IPS DF 4.7 (cell line): ENCODE measurements at regions not wholly inside any gene's neighbourhood (a gene's known extent, or its start where the extent isn't known, plus 50 kb on each side); places are given as distances from the start of the nearest gene placed in this dataset.
"Not testable (repeated sequence)": the region's sequence is repeated elsewhere in the genome, so short reads cannot be mapped to it uniquely, and the experiment has no call there.

ENCODE experiments used
- DNase-seq: peaks from one replicate; pipeline ENCODE4 v3.0.0-alpha.2; 2013; ENCODE audit warnings: low spot score; ENCODE audit errors: extremely low read depth

- no peak for DNase-seq
Measured at GRCh38 chr5:82901281-82901888, 175.8 kb downstream of the TMEM167A start.

GRCh38 chr5:82894716-82895115, 182.5 kb downstream of the TMEM167A start:
- DNase-seq = no peak

GRCh38 chr5:82889088-82889487, 188.1 kb downstream of the TMEM167A start:
- no peak for DNase-seq

GRCh38 chr5:82886911-82887310, 190.3 kb downstream of the TMEM167A start:
- no peak for DNase-seq

- no peak for DNase-seq
Measured at GRCh38 chr5:82885627-82886389, 191.4 kb downstream of the TMEM167A start.

- DNase-seq = no peak
Measured at GRCh38 chr5:82884821-82885471, 192.2 kb downstream of the TMEM167A start.

- no peak for DNase-seq
Measured at GRCh38 chr5:82882316-82882715, 194.9 kb downstream of the TMEM167A start.

- no peak for DNase-seq
Measured at GRCh38 chr5:82881571-82882174, 195.5 kb downstream of the TMEM167A start.

- DNase-seq = no peak
Measured at GRCh38 chr5:82879089-82879488, 198.1 kb downstream of the TMEM167A start.

- DNase-seq = no peak
Measured at GRCh38 chr5:82873452-82873851, 203.7 kb downstream of the TMEM167A start.

- not testable (repeated sequence) for DNase-seq
Measured at GRCh38 chr5:82872321-82873288, 204.6 kb downstream of the TMEM167A start.

- DNase-seq = no peak
Measured at GRCh38 chr5:82865625-82866024, 211.6 kb downstream of the TMEM167A start.

- DNase-seq = no peak
Measured at GRCh38 chr5:82863266-82863665, 213.9 kb downstream of the TMEM167A start.

- DNase-seq = no peak
Measured at GRCh38 chr5:82862711-82863110, 214.5 kb downstream of the TMEM167A start.

GRCh38 chr5:82862261-82862660, 214.9 kb downstream of the TMEM167A start:
- no peak for DNase-seq

- DNase-seq = no peak
Measured at GRCh38 chr5:82861701-82862100, 215.5 kb downstream of the TMEM167A start.

- no peak for DNase-seq
Measured at GRCh38 chr5:82859451-82860140, 217.6 kb downstream of the TMEM167A start.

- DNase-seq = no peak
Measured at GRCh38 chr5:82858151-82859025, 218.8 kb downstream of the TMEM167A start.

GRCh38 chr5:82855893-82856550, 221.2 kb downstream of the TMEM167A start:
- no peak for DNase-seq
